ENCODE measurements at regions not wholly inside any gene's neighbourhood (a gene's known extent, or its start where the extent isn't known, plus 50 kb on each side); places are given as distances from the start of the nearest gene placed in this dataset.

DNA sequence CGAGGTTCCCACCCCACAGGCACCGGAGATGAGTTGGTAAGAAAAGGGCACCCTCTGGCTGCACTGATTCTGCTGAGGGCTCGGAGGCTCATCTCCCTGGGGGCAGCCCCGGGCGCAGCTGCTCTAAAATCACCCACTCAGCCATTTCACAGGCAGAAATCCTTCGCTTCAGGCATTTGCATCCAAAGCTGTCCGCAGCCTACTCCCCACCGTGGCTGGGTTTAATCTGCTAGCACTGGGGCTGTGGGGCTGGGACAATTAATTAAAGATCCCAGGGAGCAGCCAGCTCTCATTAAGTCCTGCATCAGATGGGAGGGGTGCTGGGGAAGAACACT, 104.3 kb upstream of the PRR20G start:
- H3K4me2 ChIP-seq (ENCODE audit: low read length) = no peak overlapping the region
- TF ChIP-seq, protein P1, sequence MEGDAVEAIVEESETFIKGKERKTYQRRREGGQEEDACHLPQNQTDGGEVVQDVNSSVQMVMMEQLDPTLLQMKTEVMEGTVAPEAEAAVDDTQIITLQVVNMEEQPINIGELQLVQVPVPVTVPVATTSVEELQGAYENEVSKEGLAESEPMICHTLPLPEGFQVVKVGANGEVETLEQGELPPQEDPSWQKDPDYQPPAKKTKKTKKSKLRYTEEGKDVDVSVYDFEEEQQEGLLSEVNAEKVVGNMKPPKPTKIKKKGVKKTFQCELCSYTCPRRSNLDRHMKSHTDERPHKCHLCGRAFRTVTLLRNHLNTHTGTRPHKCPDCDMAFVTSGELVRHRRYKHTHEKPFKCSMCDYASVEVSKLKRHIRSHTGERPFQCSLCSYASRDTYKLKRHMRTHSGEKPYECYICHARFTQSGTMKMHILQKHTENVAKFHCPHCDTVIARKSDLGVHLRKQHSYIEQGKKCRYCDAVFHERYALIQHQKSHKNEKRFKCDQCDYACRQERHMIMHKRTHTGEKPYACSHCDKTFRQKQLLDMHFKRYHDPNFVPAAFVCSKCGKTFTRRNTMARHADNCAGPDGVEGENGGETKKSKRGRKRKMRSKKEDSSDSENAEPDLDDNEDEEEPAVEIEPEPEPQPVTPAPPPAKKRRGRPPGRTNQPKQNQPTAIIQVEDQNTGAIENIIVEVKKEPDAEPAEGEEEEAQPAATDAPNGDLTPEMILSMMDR (IDR thresholded peaks at IDR 0.05; ENCODE audit: low read depth, low read length) = no peak
- no peak for TF ChIP-seq EZH2phosphoT487 (IDR thresholded peaks at IDR 0.05; ENCODE audit: low read depth)
- no peak overlapping the region for H3K9ac ChIP-seq (ENCODE audit: low read length)
- H3K9me3 ChIP-seq (ENCODE audit: insufficient read depth, low read length) = no peaks in the 10 kb centered on the region
- H3K27ac ChIP-seq (ENCODE audit: low read length) = no peak overlapping the region
- no peaks in the 10 kb centered on the region for H4K20me1 ChIP-seq (ENCODE audit: insufficient read depth, low read length)
- H3K27me3 ChIP-seq (ENCODE audit: low read depth, low read length) = peaks cover 14% of the 10 kb centered on the region; the same call in 1 of the 2 replicates
- H3K79me2 ChIP-seq (ENCODE audit: low read length) = no peaks in the 10 kb centered on the region
- no peak overlapping the region for H3K4me3 ChIP-seq (ENCODE audit: low read length)
- no peaks in the 10 kb centered on the region for H3K36me3 ChIP-seq (replicated peaks; ENCODE audit: low read depth, low read length)
- no peak overlapping the region for H2AFZ ChIP-seq (ENCODE audit: low read depth, low read length)
- H3K4me1 ChIP-seq (ENCODE audit: low read length) = no peaks in the 10 kb centered on the region

DNA sequence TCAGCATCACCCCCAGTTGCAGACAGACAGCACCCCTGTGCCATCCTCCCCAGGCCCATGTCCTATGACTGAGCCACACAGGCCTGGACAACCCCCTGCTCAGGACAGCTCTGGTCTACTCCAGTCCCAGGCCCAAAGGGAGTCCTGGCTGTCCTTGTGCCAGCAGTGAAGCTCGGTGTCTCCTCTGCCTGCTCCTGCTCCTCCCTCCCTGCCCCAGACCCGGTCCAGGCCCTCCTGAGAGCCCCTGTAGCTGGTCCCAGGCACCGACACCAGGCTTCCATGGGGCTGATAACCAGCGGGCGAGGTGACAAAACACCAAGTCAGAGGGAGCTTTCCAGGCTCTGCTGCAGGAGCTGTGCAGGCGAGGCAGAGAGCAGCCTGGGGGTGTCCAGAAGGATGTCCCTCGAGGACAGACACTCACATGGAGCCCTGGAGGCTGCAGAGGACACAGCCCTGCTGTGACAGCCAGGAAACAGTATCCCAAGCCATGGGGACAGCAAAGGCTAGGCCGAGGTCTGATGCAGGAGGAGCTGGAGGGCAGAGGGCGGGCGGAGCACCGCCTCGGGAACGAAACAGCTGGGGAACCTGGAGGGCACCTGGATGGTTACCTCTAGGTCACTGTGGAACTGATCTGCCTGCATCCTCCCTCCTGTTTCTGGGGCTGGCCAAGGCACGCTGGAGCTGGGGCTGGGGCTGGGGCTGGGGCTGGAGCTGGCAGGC, 103.8 kb upstream of the PRR20G start:
- H3K4me3 ChIP-seq (ENCODE audit: low read length) = no peak overlapping the region
- H3K36me3 ChIP-seq (replicated peaks; ENCODE audit: low read depth, low read length) = no peaks in the 10 kb centered on the region
- no peaks in the 10 kb centered on the region for H4K20me1 ChIP-seq (ENCODE audit: insufficient read depth, low read length)
- TF ChIP-seq EZH2phosphoT487 (IDR thresholded peaks at IDR 0.05; ENCODE audit: low read depth) = no peak
- TF ChIP-seq, protein P1 (IDR thresholded peaks at IDR 0.05; ENCODE audit: low read depth, low read length) = no peak
- no peaks in the 10 kb centered on the region for H3K79me2 ChIP-seq (ENCODE audit: low read length)
- no peaks in the 10 kb centered on the region for H3K9me3 ChIP-seq (ENCODE audit: insufficient read depth, low read length)
- H3K27ac ChIP-seq (ENCODE audit: low read length) = no peak overlapping the region
- H2AFZ ChIP-seq (ENCODE audit: low read depth, low read length) = no peak overlapping the region
- H3K9ac ChIP-seq (ENCODE audit: low read length) = no peak overlapping the region
- H3K4me2 ChIP-seq (ENCODE audit: low read length) = no peak overlapping the region
- H3K4me1 ChIP-seq (ENCODE audit: low read length) = no peaks in the 10 kb centered on the region
- H3K27me3 ChIP-seq (ENCODE audit: low read depth, low read length) = peaks cover 11% of the 10 kb centered on the region; the same call in 1 of the 2 replicates

DNA sequence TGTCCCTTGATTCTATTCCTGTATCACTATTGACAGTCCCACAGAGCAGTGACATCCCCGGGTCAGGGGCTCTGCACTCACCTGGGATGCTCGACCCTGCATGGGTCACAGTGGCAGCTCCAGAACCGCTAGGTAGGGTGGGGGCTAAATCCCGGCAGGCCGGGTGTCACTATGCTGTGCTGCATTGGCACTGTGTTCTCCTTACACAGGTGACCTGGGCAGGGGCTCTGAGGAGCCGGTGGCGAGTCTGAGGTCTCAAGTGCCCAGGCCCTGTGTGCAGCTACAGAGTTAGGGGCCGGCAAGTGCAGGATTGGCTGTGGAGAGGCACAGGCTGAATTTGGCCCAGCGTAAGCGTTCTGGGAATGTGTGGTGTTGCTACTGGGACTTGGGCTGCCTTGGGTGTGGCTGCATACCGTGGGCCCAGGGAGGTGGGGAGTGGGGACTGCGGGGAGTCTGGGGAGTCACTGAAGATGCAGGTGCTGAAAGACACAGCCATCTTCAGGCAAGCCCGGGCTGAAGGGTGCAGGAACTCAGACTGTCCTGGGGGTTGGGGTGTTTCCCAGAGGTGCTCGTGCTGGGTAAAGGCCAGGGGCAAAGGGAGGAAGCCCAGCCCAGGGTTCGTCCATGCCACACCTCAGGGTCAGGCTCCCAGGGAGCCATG, 102.6 kb upstream of the PRR20G start:
- Histone ChIP-seq H3K27ac (ENCODE audit: low read length) (no peak overlapping the region), H3K4me3 (ENCODE audit: low read length) (no peak overlapping the region), H3K36me3 (replicated peaks; ENCODE audit: low read depth, low read length) (no peaks in the 10 kb centered on the region), H3K9me3 (ENCODE audit: insufficient read depth, low read length) (no peaks in the 10 kb centered on the region), H3K4me2 (ENCODE audit: low read length) (no peak overlapping the region), H3K27me3 (ENCODE audit: low read depth, low read length) (peaks cover 11% of the 10 kb centered on the region; the same call in 1 of the 2 replicates), H2AFZ (ENCODE audit: low read depth, low read length) (no peak overlapping the region), H3K79me2 (ENCODE audit: low read length) (no peaks in the 10 kb centered on the region), H4K20me1 (ENCODE audit: insufficient read depth, low read length) (no peaks in the 10 kb centered on the region), H3K4me1 (ENCODE audit: low read length) (no peaks in the 10 kb centered on the region), H3K9ac (ENCODE audit: low read length) (no peak overlapping the region)
- TF ChIP-seq, protein P1 (IDR thresholded peaks at IDR 0.05; ENCODE audit: low read depth, low read length) = no peak
- TF ChIP-seq EZH2phosphoT487 (IDR thresholded peaks at IDR 0.05; ENCODE audit: low read depth) = no peak

DNA sequence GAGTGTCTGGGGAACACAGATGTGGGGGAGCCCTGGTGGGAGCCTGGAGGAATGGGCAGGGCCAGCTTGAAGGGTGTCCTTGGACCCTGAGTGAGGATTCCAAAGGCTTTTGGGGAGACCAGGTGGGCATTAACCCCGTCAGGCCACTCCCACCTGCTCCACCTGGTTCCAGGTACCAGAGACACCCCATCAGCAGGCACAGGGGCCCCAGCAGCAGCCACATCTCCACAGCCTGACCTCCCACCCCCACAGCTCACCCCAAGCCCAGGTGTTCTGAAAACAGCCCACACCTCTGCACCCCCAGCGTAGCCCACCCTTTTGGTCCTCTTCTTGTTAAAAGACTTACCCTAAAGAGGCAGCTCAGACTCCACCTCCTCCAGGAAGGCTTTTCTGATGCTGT, 102.1 kb upstream of the PRR20G start:
- Histone ChIP-seq H3K4me1 (ENCODE audit: low read length) (no peaks in the 10 kb centered on the region), H3K4me3 (ENCODE audit: low read length) (no peak overlapping the region), H3K79me2 (ENCODE audit: low read length) (no peaks in the 10 kb centered on the region), H3K36me3 (replicated peaks; ENCODE audit: low read depth, low read length) (no peaks in the 10 kb centered on the region), H3K9me3 (ENCODE audit: insufficient read depth, low read length) (no peaks in the 10 kb centered on the region), H3K27me3 (ENCODE audit: low read depth, low read length) (peaks cover 11% of the 10 kb centered on the region; the same call in 1 of the 2 replicates), H4K20me1 (ENCODE audit: insufficient read depth, low read length) (no peaks in the 10 kb centered on the region), H3K27ac (ENCODE audit: low read length) (no peak overlapping the region), H3K4me2 (ENCODE audit: low read length) (no peak overlapping the region), H2AFZ (ENCODE audit: low read depth, low read length) (no peak overlapping the region), H3K9ac (ENCODE audit: low read length) (no peak overlapping the region)
- TF ChIP-seq, protein P1 (IDR thresholded peaks at IDR 0.05; ENCODE audit: low read depth, low read length) = no peak
- TF ChIP-seq EZH2phosphoT487 (IDR thresholded peaks at IDR 0.05; ENCODE audit: low read depth) = no peak
